ENCODE measurements at regions not wholly inside any gene's neighbourhood (a gene's known extent, or its start where the extent isn't known, plus 50 kb on each side); places are given as distances from the start of the nearest gene placed in this dataset.

- H3K4me1 ChIP-seq (ENCODE audit: control insufficient read depth in 1 of 2, insufficient read depth in 2 of 2, low read length in 2 of 2) = peaks cover 0 to 3% of the 10 kb centered on the region in 2 donors
- no peak overlapping the region for H3K27ac ChIP-seq (ENCODE audit: low read length)
- H3K27me3 ChIP-seq (ENCODE audit: low read depth, low read length) = no peaks in the 10 kb centered on the region
- H3K9me3 ChIP-seq (ENCODE audit: control insufficient read depth in 1 of 2, low read length in 2 of 2) = no peaks in the 10 kb centered on the region
- H3K4me3 ChIP-seq (ENCODE audit: low read depth in 1 of 2, low read length in 2 of 2) = no peak overlapping the region
- H3K36me3 ChIP-seq (ENCODE audit: control insufficient read depth in 1 of 2, insufficient read depth in 2 of 2, low read length in 2 of 2) = no peaks in the 10 kb centered on the region
Measured at GRCh38 chr9:17900606-17901005, 321.7 kb downstream of the SH3GL2 start.

GRCh38 chr9:17905366-17905765 is 326.5 kb downstream of the SH3GL2 start:
- Histone ChIP-seq H3K4me3 (ENCODE audit: low read depth in 1 of 2, low read length in 2 of 2) (peak overlapping the region; percentile 38 to 76), H3K9me3 (ENCODE audit: control insufficient read depth in 1 of 2, low read length in 2 of 2) (no peaks in the 10 kb centered on the region), H3K27ac (ENCODE audit: low read length) (no peak overlapping the region), H3K36me3 (ENCODE audit: control insufficient read depth in 1 of 2, insufficient read depth in 2 of 2, low read length in 2 of 2) (no peaks in the 10 kb centered on the region), H3K4me1 (ENCODE audit: control insufficient read depth in 1 of 2, insufficient read depth in 2 of 2, low read length in 2 of 2) (peaks cover 0 to 11% of the 10 kb centered on the region in 2 donors), H3K27me3 (ENCODE audit: low read depth, low read length) (no peaks in the 10 kb centered on the region)

GRCh38 chr9:17905781-17906175 is 326.9 kb downstream of the SH3GL2 start:
- no peaks in the 10 kb centered on the region for H3K9me3 ChIP-seq (ENCODE audit: control insufficient read depth in 1 of 2, low read length in 2 of 2)
- no peak overlapping the region for H3K27ac ChIP-seq (ENCODE audit: low read length)
- no peaks in the 10 kb centered on the region for H3K36me3 ChIP-seq (ENCODE audit: control insufficient read depth in 1 of 2, insufficient read depth in 2 of 2, low read length in 2 of 2)
- peak overlapping the region; percentile 38 to 76 for H3K4me3 ChIP-seq (ENCODE audit: low read depth in 1 of 2, low read length in 2 of 2)
- no peaks in the 10 kb centered on the region for H3K27me3 ChIP-seq (ENCODE audit: low read depth, low read length)
- peaks cover 0 to 11% of the 10 kb centered on the region in 2 donors for H3K4me1 ChIP-seq (ENCODE audit: control insufficient read depth in 1 of 2, insufficient read depth in 2 of 2, low read length in 2 of 2)

GRCh38 chr9:17906176-17906840 is 327.4 kb downstream of the SH3GL2 start:
- Histone ChIP-seq H3K9me3 (ENCODE audit: control insufficient read depth in 1 of 2, low read length in 2 of 2) (no peaks in the 10 kb centered on the region), H3K36me3 (ENCODE audit: control insufficient read depth in 1 of 2, insufficient read depth in 2 of 2, low read length in 2 of 2) (no peaks in the 10 kb centered on the region), H3K4me3 (ENCODE audit: low read depth in 1 of 2, low read length in 2 of 2) (peak overlapping the region; percentile 68 to 76), H3K27ac (ENCODE audit: low read length) (peak overlapping the region; percentile 51), H3K4me1 (ENCODE audit: control insufficient read depth in 1 of 2, insufficient read depth in 2 of 2, low read length in 2 of 2) (peaks cover 0 to 11% of the 10 kb centered on the region in 2 donors), H3K27me3 (ENCODE audit: low read depth, low read length) (no peaks in the 10 kb centered on the region)

- H3K4me3 ChIP-seq (ENCODE audit: low read depth in 1 of 2, low read length in 2 of 2) = peak overlapping the region; percentile 68 to 76
- no peaks in the 10 kb centered on the region for H3K27me3 ChIP-seq (ENCODE audit: low read depth, low read length)
- peaks cover 0 to 11% of the 10 kb centered on the region in 2 donors for H3K4me1 ChIP-seq (ENCODE audit: control insufficient read depth in 1 of 2, insufficient read depth in 2 of 2, low read length in 2 of 2)
- H3K27ac ChIP-seq (ENCODE audit: low read length) = peak overlapping the region; percentile 51
- H3K36me3 ChIP-seq (ENCODE audit: control insufficient read depth in 1 of 2, insufficient read depth in 2 of 2, low read length in 2 of 2) = no peaks in the 10 kb centered on the region
- H3K9me3 ChIP-seq (ENCODE audit: control insufficient read depth in 1 of 2, low read length in 2 of 2) = no peaks in the 10 kb centered on the region
Measured at GRCh38 chr9:17906841-17907778, 328.2 kb downstream of the SH3GL2 start.

GRCh38 chr9:17907779-17908508 is 329.1 kb downstream of the SH3GL2 start:
- Histone ChIP-seq H3K9me3 (ENCODE audit: control insufficient read depth in 1 of 2, low read length in 2 of 2) (no peaks in the 10 kb centered on the region), H3K4me1 (ENCODE audit: control insufficient read depth in 1 of 2, insufficient read depth in 2 of 2, low read length in 2 of 2) (peaks cover 0 to 11% of the 10 kb centered on the region in 2 donors), H3K4me3 (ENCODE audit: low read depth in 1 of 2, low read length in 2 of 2) (peak overlapping the region; percentile 68 to 76), H3K36me3 (ENCODE audit: control insufficient read depth in 1 of 2, insufficient read depth in 2 of 2, low read length in 2 of 2) (no peaks in the 10 kb centered on the region), H3K27me3 (ENCODE audit: low read depth, low read length) (no peaks in the 10 kb centered on the region), H3K27ac (ENCODE audit: low read length) (peak overlapping the region; percentile 5)

- H3K4me3 ChIP-seq (ENCODE audit: low read depth in 1 of 2, low read length in 2 of 2) = no peak overlapping the region
- no peaks in the 10 kb centered on the region for H3K27me3 ChIP-seq (ENCODE audit: low read depth, low read length)
- H3K4me1 ChIP-seq (ENCODE audit: control insufficient read depth in 1 of 2, insufficient read depth in 2 of 2, low read length in 2 of 2) = peaks cover 0 to 3% of the 10 kb centered on the region in 2 donors
- H3K9me3 ChIP-seq (ENCODE audit: control insufficient read depth in 1 of 2, low read length in 2 of 2) = no peaks in the 10 kb centered on the region
- H3K36me3 ChIP-seq (ENCODE audit: control insufficient read depth in 1 of 2, insufficient read depth in 2 of 2, low read length in 2 of 2) = no peaks in the 10 kb centered on the region
- H3K27ac ChIP-seq (ENCODE audit: low read length) = no peak overlapping the region
Measured at GRCh38 chr9:17926246-17926645, 347.4 kb downstream of the SH3GL2 start.

- H3K9me3 ChIP-seq (ENCODE audit: control insufficient read depth in 1 of 2, low read length in 2 of 2) = no peaks in the 10 kb centered on the region
- H3K4me3 ChIP-seq (ENCODE audit: low read depth in 1 of 2, low read length in 2 of 2) = no peak overlapping the region
- no peak overlapping the region for H3K27ac ChIP-seq (ENCODE audit: low read length)
- H3K36me3 ChIP-seq (ENCODE audit: control insufficient read depth in 1 of 2, insufficient read depth in 2 of 2, low read length in 2 of 2) = no peaks in the 10 kb centered on the region
- H3K27me3 ChIP-seq (ENCODE audit: low read depth, low read length) = no peaks in the 10 kb centered on the region
- H3K4me1 ChIP-seq (ENCODE audit: control insufficient read depth in 1 of 2, insufficient read depth in 2 of 2, low read length in 2 of 2) = peaks cover 0 to 3% of the 10 kb centered on the region in 2 donors
Measured at GRCh38 chr9:17927616-17928015, 348.8 kb downstream of the SH3GL2 start.

- Histone ChIP-seq H3K27me3 (ENCODE audit: low read depth, low read length) (no peaks in the 10 kb centered on the region), H3K4me3 (ENCODE audit: low read depth in 1 of 2, low read length in 2 of 2) (no peak overlapping the region), H3K27ac (ENCODE audit: low read length) (no peak overlapping the region), H3K9me3 (ENCODE audit: control insufficient read depth in 1 of 2, low read length in 2 of 2) (no peaks in the 10 kb centered on the region), H3K4me1 (ENCODE audit: control insufficient read depth in 1 of 2, insufficient read depth in 2 of 2, low read length in 2 of 2) (no peaks in the 10 kb centered on the region), H3K36me3 (ENCODE audit: control insufficient read depth in 1 of 2, insufficient read depth in 2 of 2, low read length in 2 of 2) (no peaks in the 10 kb centered on the region)
Measured at GRCh38 chr9:17928228-17928627, 349.4 kb downstream of the SH3GL2 start.

- Histone ChIP-seq H3K4me3 (ENCODE audit: low read depth in 1 of 2, low read length in 2 of 2) (no peak overlapping the region), H3K9me3 (ENCODE audit: control insufficient read depth in 1 of 2, low read length in 2 of 2) (no peaks in the 10 kb centered on the region), H3K27me3 (ENCODE audit: low read depth, low read length) (no peaks in the 10 kb centered on the region), H3K4me1 (ENCODE audit: control insufficient read depth in 1 of 2, insufficient read depth in 2 of 2, low read length in 2 of 2) (no peaks in the 10 kb centered on the region), H3K27ac (ENCODE audit: low read length) (no peak overlapping the region), H3K36me3 (ENCODE audit: control insufficient read depth in 1 of 2, insufficient read depth in 2 of 2, low read length in 2 of 2) (no peaks in the 10 kb centered on the region)
Measured at GRCh38 chr9:17928768-17929167, 349.9 kb downstream of the SH3GL2 start.

- H3K9me3 ChIP-seq (ENCODE audit: control insufficient read depth in 1 of 2, low read length in 2 of 2) = no peaks in the 10 kb centered on the region
- H3K4me3 ChIP-seq (ENCODE audit: low read depth in 1 of 2, low read length in 2 of 2) = no peak overlapping the region
- no peaks in the 10 kb centered on the region for H3K27me3 ChIP-seq (ENCODE audit: low read depth, low read length)
- no peak overlapping the region for H3K27ac ChIP-seq (ENCODE audit: low read length)
- no peaks in the 10 kb centered on the region for H3K36me3 ChIP-seq (ENCODE audit: control insufficient read depth in 1 of 2, insufficient read depth in 2 of 2, low read length in 2 of 2)
- H3K4me1 ChIP-seq (ENCODE audit: control insufficient read depth in 1 of 2, insufficient read depth in 2 of 2, low read length in 2 of 2) = no peaks in the 10 kb centered on the region
Measured at GRCh38 chr9:17929506-17929905, 350.6 kb downstream of the SH3GL2 start.

Data from muscle layer of duodenum (tissue), 2 donors.